IPS DF 6.9 (cell line): ENCODE measurements at regions not wholly inside any gene's neighbourhood (a gene's known extent, or its start where the extent isn't known, plus 50 kb on each side); places are given as distances from the start of the nearest gene placed in this dataset.
A peak's percentile ranks its signal among the peaks of the same experiment; 100 is the strongest.
"Not testable (repeated sequence)": the region's sequence is repeated elsewhere in the genome, so short reads cannot be mapped to it uniquely, and the experiment has no call there.

Experiments
- DNase-seq: peaks from one replicate; pipeline ENCODE4 v3.0.0-alpha.2; 2013; ENCODE audit warnings: low read depth, low spot score
- H3K27ac ChIP-seq: one replicate; pipeline ENCODE4 v1.5.1; 2013; ENCODE audit warnings: low read length, control low read depth
- H3K27me3 ChIP-seq: 2 replicates; pipeline ENCODE4 v1.6.1; 2013; ENCODE audit warnings: mild to moderate bottlenecking, low read length; ENCODE audit not compliant: control insufficient read depth, insufficient read depth
- H3K36me3 ChIP-seq: 2 replicates; pipeline ENCODE4 v1.6.1; 2013; ENCODE audit warnings: low read length; ENCODE audit not compliant: control insufficient read depth, insufficient read depth
- H3K4me1 ChIP-seq: 2 replicates; pipeline ENCODE4 v1.6.1; 2013; ENCODE audit warnings: low read length; ENCODE audit not compliant: control insufficient read depth, insufficient read depth
- H3K4me3 ChIP-seq: 2 replicates; pipeline ENCODE4 v1.5.1; 2013; ENCODE audit warnings: mild to moderate bottlenecking, low read length
- H3K9me3 ChIP-seq: 2 replicates; pipeline ENCODE4 v1.6.1; 2013; ENCODE audit warnings: low read length, inconsistent platforms; ENCODE audit not compliant: control insufficient read depth, insufficient read depth
- WGBS: extraction: QIAGEN DNeasy Blood & Tissue Kit; methylation state at CpG from one replicate; pipeline ENCODE4 v1.1.7; 2013; ENCODE audit warnings: mixed read lengths, missing lambda C conversion rate; ENCODE audit not compliant: insufficient read length, insufficient coverage; 5-methylcytosine and 5-hydroxymethylcytosine counted together

- no peak overlapping the region for H3K4me3 ChIP-seq
- H3K27me3 ChIP-seq, result no peaks in the 10 kb centered on the region
- no peak for DNase-seq
- no CpG with 5 or more reads among the region's 4 CpGs for WGBS
- H3K27ac ChIP-seq, result no peak overlapping the region
- no peaks in the 10 kb centered on the region for H3K9me3 ChIP-seq
- H3K36me3 ChIP-seq, result no peaks in the 10 kb centered on the region
- no peaks in the 10 kb centered on the region for H3K4me1 ChIP-seq
Observed at GRCh38 chrX:109172091-109172602, 309.7 kb downstream of the GUCY2F start.

DNA sequence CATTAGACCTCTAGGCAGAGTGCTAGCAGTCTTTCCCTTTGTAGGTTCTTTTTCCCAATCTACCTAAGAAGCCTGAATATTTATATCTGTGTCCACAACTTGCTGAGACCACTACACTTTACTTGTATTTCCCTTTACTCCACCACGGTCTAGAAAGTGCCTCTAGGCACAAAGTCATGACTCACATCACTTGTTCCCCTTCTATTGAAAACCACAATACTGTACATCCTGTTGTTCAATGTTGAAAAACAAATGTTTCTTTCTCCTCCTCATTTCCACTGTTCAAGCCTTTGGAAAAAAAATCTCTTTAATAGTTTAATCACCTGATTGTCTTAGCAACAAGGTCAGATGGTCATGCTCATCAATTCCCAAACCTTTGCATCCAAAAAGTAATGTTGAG is 326.7 kb downstream of the GUCY2F start:
- no peak for DNase-seq
- WGBS, result no CpG with 5 or more reads among the region's 1 CpG
- H3K27me3 ChIP-seq, result no peaks in the 10 kb centered on the region

DNA sequence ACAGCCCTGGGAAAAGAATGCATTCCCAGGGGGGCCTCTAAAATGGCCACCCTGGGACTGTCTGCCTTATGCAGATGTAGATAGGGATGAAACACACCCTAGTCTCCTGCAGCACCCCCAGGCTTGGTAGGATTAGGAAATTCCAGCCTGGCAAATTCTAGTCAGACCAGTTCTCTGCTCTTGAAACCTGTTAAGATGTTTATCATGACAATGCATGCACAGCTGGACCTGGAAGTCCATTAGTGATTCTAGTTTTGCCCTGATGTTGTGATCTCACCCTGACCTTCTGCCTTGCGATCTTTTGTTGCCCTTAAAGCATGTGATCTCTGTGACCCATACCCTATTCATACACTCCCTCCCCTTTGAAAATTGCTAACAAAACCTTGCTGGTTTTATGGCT is 337.7 kb downstream of the GUCY2F start:
- not testable (repeated sequence) for H3K4me3 ChIP-seq, H3K9me3 ChIP-seq, H3K4me1 ChIP-seq, H3K27me3 ChIP-seq, H3K36me3 ChIP-seq, H3K27ac ChIP-seq
- no CpG with 5 or more reads among the region's 1 CpG for WGBS
- DNase-seq, result peak; percentile 9

More for the DNA sequence above, 326.7 kb downstream of the GUCY2F start:
- Histone ChIP-seq H3K9me3 (no peaks in the 10 kb centered on the region), H3K4me1 (no peaks in the 10 kb centered on the region), H3K27ac (no peak overlapping the region), H3K4me3 (no peak overlapping the region), H3K36me3 (no peaks in the 10 kb centered on the region)

DNA sequence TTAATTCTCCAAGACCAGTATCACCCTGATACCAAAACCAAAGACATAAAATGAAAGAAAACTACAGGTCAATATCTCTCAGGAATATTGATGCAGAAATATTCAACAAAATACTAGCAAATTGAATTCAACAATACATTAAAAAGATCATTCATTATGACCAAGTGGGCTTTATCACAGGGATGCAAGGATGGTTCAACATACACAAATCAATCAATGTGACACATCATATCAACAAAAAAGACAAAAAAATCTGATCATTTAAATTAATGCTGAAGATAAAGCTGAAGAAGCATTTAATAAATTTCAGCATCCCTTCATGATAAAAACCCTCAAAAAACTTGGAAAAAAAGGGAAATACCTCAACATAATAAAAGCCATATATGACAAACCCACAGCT is 341.4 kb downstream of the GUCY2F start:
- Histone ChIP-seq H3K27ac (no peak overlapping the region), H3K9me3 (no peaks in the 10 kb centered on the region), H3K27me3 (no peaks in the 10 kb centered on the region), H3K36me3 (no peaks in the 10 kb centered on the region), H3K4me3 (no peak overlapping the region), H3K4me1 (no peaks in the 10 kb centered on the region)
- no peak for DNase-seq

DNA sequence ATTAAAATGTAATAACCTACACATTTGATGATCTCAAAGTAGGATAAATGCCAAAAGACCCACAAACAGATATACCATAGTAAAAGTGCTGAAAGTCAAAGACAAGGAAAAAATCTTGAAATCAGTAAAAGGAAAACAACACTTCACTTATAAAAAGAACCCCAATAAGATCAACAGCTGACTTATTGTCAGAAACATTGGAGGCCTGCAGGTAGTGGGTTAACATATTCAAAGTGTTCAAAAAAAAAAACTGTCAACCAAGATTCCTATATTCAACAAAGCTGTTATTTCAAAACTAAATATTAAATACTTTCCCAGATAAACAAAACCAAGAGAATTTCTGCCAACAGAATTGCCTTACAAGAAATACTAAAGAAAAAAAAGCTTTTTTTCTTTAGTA is 347.1 kb downstream of the GUCY2F start:
- Histone ChIP-seq H3K27ac (no peak overlapping the region), H3K27me3 (no peaks in the 10 kb centered on the region), H3K9me3 (no peaks in the 10 kb centered on the region), H3K4me1 (no peaks in the 10 kb centered on the region), H3K4me3 (no peak overlapping the region), H3K36me3 (no peaks in the 10 kb centered on the region)
- no peak for DNase-seq

DNA sequence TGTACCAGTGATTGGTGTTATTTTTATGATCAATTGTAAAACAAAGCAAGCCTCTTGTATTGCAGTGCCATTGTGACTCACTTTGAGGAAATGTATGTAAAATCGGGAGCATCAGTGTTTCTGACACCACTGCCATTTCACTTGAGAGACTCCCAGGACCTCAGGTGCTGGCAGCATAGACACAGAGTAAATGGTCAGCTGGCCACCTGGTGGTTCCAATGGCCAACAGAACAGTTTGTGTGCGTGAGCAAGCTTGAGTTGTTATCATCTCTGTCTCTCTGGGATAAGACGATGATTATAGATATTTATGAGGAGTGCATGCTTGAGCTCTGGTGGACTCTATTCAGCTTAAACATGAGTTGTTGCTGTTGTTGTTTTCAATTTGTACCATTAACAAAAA is 356.6 kb downstream of the GUCY2F start:
- no CpG with 5 or more reads among the region's 3 CpGs for WGBS
- no peak overlapping the region for H3K27ac ChIP-seq
- DNase-seq, result no peak
- no peaks in the 10 kb centered on the region for H3K27me3 ChIP-seq
- no peaks in the 10 kb centered on the region for H3K9me3 ChIP-seq
- H3K4me1 ChIP-seq, result no peaks in the 10 kb centered on the region
- no peaks in the 10 kb centered on the region for H3K36me3 ChIP-seq
- H3K4me3 ChIP-seq, result no peak overlapping the region

DNA sequence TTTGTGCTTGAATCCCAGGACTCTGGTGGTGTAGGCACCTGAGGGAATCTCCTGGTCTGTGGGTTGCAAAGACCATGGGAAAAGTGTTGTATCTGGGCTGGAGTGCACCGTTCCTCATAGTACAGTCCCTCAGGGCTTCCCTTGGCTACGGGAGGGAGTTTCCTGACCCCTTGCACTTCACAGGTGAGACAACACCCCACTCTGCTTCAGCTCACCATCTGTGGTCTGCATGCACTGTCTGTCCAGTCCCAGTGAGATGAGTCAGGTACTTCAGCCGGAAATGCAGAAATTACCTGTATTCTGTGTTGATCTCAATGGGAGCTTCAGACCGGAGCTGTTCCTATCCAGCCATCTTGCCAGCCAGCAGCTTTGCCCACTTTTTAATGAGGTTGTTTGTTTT is 353.0 kb upstream of the IRS4 start:
- H3K4me1 ChIP-seq, result no peaks in the 10 kb centered on the region
- no peak overlapping the region for H3K27ac ChIP-seq
- no peak overlapping the region for H3K4me3 ChIP-seq
- no peaks in the 10 kb centered on the region for H3K36me3 ChIP-seq
- no peaks in the 10 kb centered on the region for H3K9me3 ChIP-seq
- no peaks in the 10 kb centered on the region for H3K27me3 ChIP-seq
- no CpG with 5 or more reads among the region's 4 CpGs for WGBS
- no peak for DNase-seq

GRCh38 chrX:109077788-109078187 is 341.4 kb upstream of the IRS4 start:
- H3K9me3 ChIP-seq, result no peaks in the 10 kb centered on the region
- H3K4me3 ChIP-seq, result no peak overlapping the region
- no peaks in the 10 kb centered on the region for H3K4me1 ChIP-seq
- H3K27me3 ChIP-seq, result no peaks in the 10 kb centered on the region
- H3K36me3 ChIP-seq, result no peaks in the 10 kb centered on the region
- no peak overlapping the region for H3K27ac ChIP-seq
- no peak for DNase-seq
- whole genome bisulfite sequencing, result no CpG with 5 or more reads among the region's 1 CpG

- WGBS, result no CpG with 5 or more reads among the region's 27 CpGs
- not testable (repeated sequence) for H3K27me3 ChIP-seq, H3K4me3 ChIP-seq, DNase-seq, H3K36me3 ChIP-seq, H3K27ac ChIP-seq, H3K9me3 ChIP-seq, H3K4me1 ChIP-seq
Observed at GRCh38 chrX:109054181-109054581, 317.8 kb upstream of the IRS4 start.

GRCh38 chrX:109049903-109050302 is 313.5 kb upstream of the IRS4 start:
- no peaks in the 10 kb centered on the region for H3K27me3 ChIP-seq
- H3K27ac ChIP-seq, result no peak overlapping the region
- DNase-seq, result no peak
- WGBS, result no CpG with 5 or more reads among the region's 2 CpGs
- no peaks in the 10 kb centered on the region for H3K4me1 ChIP-seq
- H3K4me3 ChIP-seq, result no peak overlapping the region
- no peaks in the 10 kb centered on the region for H3K9me3 ChIP-seq
- H3K36me3 ChIP-seq, result no peaks in the 10 kb centered on the region

- no peak overlapping the region for H3K4me3 ChIP-seq
- no peak for DNase-seq
- no peaks in the 10 kb centered on the region for H3K4me1 ChIP-seq
- whole genome bisulfite sequencing, result no CpG with 5 or more reads among the region's 2 CpGs
- no peaks in the 10 kb centered on the region for H3K27me3 ChIP-seq
- no peak overlapping the region for H3K27ac ChIP-seq
- H3K9me3 ChIP-seq, result no peaks in the 10 kb centered on the region
- no peaks in the 10 kb centered on the region for H3K36me3 ChIP-seq
Observed at GRCh38 chrX:109049416-109049815, 313.1 kb upstream of the IRS4 start.
